Ureter (tissue), 1 donor: ENCODE measurements at regions not wholly inside any gene's neighbourhood (a gene's known extent, or its start where the extent isn't known, plus 50 kb on each side); places are given as distances from the start of the nearest gene placed in this dataset.
"Not testable (repeated sequence)": the region's sequence is repeated elsewhere in the genome, so short reads cannot be mapped to it uniquely, and the experiment has no call there.

Source experiments
- DNase-seq: peaks from one replicate; pipeline ENCODE4 v3.0.0-alpha.2; 2020; ENCODE audit warnings: low spot score
- donor health status: DM: yes; HTN: yes; CAD: no.

DNA sequence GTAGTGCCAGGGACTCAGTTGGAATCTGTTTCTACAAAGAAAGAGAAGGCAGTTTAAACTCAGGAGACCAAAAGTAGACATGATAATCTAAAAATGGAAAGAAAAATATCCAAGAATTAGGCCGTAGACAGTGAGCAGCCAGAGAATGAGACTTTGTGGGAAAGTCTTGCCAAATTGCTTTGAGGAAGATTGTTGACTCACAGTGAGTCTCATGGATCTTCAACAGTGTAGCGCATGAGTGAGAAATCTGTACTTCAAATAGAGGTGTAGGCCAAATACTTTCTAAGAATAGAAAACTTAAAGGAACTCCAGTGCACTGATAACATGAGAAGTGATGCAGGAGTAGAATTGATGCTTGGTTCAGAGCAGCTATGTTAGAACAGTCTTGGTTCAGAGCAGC, 284.5 kb downstream of the HTR1B start:
- no peak for DNase-seq

DNA sequence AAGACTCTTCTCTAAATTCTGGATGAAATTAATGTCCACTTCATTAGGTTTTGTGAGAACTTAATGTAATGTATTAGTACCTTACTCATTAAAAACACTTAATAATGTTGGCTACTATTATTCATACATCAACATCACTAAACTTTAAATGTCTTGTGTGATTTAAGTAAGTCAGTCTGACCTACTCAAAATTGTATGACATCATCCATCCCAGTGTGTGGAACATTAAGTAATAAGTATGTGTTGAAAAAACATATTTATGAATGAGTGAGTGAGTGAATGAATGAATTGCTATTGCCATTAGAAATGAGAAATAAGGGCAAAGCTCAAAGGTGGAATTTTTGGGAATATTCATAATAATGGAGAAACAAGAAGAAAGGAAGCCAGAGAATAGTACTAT, 285.8 kb downstream of the HTR1B start:
- DNase-seq, result no peak

DNA sequence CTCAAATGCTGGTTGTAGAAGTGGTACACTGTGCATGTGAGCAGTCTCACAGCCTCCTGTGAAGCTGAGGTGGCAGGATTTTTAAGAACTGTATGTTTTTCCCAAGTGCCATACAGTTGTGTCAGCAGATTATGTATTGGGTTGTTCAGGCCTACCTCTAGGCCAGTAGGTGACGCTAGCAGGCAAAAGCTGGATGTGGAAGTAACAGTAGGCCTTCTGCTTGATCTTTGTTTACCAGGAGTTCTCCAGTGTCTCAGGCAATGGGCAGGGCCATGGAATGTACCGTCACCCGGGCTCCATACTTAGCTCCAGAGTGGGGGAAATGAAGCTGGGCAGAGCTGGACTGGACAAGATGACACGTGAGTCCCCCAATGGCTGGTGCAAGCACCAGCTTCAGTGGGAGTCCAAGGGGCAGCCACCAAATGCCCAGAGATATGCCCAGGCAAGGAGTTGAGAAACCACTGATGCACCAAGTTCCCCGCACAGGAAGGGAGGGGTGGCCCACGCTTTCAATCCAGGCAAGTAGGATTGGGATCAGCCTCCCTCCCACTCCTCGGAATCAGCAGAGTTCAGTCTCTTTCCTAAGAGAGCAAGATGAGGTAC, 289.7 kb downstream of the HTR1B start:
- no peak for DNase-seq

DNA sequence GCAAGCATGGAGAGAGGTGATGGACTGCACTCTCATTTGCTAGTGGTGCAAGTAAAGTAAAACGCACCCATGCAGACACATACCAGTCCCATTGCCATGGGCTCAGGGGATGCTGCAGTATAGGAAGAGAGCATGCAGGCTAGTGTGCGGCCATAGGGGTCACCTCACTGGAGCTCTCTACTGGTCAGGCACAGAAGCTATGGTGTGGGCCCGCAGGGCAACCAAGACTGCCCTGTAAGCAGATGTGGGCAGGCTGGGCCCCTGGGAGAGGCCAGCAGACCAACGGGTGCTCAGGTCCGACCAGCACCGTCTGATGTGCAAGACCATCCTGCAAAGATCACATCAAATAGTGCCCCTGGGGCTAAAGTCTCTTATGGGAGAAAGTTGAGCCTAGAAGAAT, 290.7 kb downstream of the HTR1B start:
- no peak for DNase-seq

DNA sequence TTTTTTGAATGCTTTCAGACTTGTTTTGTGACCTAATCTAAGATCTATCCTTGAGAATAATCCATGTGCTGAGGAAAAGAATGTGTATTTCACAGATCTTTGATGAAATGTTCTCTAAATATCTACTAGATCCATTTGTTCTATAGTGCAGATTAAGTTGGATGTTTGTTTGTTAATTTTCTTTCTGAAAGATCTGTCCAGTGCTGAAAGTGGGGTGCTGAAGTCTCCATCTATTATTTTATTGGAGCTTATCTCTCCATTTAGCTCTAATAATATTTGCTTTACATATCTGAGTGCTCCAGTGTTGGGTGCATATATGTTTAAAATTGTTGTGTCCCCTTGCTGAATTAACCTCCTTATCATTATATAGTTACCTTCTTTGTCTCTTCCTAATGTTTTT, 303.6 kb downstream of the HTR1B start:
- DNase-seq, result no peak

DNA sequence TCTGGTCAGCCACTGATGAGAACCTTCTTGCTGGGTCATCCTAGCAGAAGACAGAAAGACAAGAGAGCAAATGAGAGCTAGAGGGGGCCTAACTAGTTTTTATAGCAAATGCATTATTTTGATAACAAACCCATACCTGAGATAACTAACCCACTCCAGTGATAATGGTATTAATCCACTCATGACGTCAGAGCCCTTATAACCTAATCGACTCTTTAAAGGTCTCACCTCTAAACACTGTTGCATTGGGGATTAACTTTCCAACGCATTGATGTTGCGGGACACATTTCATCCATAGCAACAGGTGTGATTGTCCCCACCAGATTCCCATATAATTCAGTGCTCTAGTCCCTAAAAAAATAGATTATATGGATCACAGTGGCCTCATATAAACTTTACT, 312.1 kb downstream of the HTR1B start:
- no peak for DNase-seq

DNA sequence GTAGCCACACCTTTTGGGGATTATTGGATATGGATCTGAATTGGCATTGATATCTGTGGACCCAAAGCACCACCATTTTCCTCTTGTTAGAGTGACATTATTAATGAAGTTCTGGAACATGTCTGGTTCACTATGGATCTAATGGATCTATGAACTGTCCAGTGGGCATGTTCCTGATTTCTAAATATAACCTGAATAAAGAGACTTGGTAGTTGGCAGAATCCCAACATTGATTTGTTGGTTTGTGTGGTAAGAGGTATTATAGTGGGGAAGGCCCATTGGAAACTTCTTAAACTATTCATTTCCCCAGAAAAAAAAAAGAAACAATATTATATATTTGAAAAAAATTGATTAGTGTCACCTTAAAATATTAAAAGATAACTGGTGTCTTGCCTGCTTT, 312.6 kb downstream of the HTR1B start:
- no peak for DNase-seq

DNA sequence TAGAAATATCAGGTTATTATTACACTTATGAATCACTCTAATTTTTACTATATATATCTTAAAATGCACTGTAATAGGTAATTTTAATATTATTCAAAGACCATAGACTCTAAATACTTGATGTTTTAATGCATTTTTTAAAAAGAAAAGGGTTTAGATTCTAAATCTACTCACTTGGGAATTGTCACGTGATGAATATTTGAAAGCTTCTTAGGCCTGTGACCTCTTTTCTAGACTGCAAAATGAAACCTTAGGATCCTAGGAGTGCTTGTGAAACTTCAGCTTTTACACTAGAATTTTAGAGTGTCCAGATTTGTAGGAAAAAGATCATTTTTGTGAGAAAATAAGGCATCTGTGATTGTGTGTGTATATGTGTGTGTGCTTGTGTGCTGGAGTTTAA, 318.0 kb downstream of the HTR1B start:
- no peak for DNase-seq

DNA sequence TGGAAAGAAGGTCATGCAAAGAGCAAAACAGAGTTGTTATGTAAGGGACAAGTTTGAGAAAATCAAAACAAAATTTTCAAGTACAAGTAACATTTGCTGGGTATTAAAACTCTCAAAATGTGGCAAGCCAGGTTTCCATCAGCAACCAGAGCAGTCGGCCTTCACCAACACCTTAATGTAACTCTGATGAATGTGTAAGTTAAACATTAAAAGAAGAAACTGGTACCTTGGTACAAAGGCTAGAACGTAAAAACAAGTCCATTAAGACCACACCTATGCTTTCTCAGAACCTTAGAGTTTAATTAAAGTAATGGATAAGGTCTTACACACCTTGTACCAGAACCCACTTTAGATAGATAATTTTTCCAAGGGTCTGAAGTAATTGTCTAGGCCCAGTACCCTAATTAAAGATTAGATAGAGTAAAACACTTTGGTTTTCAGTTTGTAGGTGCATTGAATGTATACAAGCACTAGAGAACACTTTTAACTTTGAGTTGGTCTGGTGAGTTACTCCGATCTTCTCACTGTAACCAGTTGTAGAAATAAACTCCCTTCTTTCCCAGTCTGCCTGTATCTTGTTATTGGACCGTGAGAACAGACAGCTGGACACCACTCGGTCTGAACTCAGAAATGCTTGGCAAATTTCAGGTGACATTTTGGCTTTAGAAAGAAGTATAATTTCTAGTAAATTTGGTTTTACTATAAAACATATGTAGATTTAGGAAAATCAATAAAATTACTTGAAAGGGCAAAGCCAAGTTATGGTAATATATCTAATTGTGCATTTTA, 319.4 kb downstream of the HTR1B start:
- no peak for DNase-seq

DNA sequence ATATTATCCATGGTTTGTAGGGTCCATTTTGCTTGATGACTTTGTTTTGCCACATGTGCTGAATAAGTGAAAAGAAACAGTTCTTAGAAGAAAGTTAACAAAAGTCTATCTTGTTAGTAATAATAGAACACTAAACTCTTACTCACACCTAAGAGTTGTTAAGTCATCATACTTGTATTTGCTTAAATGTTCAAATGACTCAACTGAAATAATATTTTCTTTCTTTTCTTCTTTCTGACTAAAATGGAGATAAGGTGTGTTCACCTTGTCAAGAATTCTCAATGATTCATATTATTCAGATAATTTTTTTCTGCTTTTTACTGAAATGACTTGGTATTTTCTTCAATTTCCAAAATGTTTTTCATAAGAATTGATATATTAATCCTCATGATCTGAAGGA, 327.2 kb downstream of the HTR1B start:
- DNase-seq, result no peak

DNA sequence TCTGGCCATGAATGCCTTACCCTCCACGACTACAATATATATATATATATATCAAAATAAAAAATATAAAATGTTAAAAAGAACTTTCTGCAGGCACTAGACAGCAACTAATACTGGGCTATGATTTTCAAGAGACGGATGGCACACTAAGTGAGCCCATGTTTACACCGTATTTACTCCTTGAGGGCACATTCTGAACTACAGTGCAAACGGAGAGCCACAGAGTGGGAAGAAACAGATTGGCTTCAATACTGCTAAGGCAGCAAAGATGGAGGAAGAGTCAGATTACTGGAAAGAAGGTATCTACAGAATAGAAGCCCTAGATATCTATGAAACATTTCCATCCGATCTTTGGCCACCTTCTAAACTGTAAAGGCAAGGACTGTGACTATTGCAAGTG, 330.3 kb downstream of the HTR1B start:
- DNase-seq, result no peak

DNA sequence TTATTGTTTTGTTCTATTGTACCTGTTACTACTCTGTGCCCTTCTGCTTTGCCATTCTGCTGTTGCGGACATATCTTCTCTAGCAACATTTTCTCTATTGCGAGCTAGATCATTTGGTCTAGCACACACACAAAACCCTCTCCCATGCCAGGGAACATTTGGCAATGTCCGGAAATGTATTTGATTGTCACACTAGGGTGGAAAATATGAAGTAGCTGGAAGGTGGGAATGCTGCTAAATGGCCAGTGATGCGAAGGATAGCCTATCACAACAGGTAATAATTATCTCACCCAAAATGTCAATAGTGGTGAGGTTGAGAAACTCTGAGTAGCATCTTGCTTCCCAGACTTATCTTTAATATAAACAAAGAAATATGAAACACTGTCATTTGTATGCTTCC, 331.9 kb downstream of the HTR1B start:
- DNase-seq, result no peak

DNA sequence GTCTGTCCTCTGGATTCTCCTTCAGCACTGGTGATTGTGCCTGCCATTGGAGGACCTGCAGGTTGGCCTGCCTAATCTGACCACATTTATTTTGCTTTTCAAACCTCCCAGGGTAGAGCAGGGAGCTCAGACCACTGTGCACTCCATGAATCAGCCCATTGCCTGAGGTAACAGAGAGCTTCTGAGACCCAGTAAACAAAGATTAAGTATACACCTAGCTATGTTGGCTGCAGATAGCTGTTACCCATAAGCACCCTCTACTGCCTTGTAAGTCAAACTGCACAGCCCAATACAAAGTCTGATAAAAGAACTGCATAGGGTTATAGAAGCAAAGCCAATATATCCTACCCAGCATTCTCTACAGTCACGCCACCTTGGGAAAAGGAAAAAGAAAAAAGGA, 338.7 kb downstream of the HTR1B start:
- DNase-seq, result no peak

DNA sequence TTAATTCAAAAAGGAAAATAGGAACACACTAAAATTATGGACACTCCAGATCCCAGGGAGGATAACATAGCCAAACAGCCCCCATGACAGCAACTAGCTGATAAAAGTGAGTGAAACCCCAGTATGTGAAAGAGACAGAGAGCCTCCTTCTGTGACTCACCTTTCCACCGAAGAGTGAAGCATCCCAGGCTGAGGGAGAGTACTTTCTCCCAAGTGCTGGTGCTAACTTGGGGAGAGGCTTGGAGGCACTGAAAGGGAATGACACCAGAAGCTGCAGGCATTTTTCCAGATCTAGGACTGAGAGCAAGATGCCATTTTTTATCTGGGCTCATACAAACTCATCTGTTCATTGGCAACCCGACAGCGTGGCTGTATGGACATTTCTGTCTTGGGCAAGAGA, 339.8 kb downstream of the HTR1B start:
- no peak for DNase-seq

DNA sequence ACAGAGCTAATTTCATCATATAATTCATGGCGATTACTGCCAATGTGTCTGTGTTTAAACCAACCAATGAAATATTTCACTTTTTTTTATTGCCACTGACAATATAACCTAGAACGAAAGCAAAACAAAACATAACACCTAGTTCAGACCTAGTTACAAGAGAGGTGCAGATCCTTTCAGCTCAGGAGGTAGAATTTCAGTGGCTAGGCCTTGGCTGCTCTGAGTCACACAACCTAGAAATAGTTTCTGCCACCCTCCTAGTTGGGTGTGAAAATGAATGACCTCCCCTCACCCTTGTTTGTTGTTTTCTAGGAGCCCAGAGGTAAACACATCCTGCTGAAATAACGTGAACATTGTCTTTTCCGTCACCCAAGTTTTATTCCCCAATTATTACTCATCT, 356.3 kb downstream of the HTR1B start:
- DNase-seq, result no peak

DNA sequence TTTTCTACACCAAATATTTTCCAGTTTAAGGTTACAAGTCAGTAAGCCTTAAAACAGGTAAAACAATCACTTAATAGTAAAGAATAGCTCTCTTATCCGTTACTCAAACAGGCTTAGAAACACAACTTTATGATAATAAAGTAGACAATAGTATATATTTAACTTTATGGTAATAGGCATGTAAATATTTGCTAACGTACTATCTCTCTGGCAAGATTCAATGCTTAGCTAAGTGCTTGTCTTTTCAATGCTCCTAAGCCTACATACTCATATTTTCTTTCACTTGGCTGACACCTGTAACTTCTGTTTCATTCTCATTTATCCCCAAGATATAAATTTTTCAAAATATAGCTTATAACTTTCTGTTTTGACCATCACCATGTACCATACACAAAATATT, 358.2 kb downstream of the HTR1B start:
- no peak for DNase-seq

DNA sequence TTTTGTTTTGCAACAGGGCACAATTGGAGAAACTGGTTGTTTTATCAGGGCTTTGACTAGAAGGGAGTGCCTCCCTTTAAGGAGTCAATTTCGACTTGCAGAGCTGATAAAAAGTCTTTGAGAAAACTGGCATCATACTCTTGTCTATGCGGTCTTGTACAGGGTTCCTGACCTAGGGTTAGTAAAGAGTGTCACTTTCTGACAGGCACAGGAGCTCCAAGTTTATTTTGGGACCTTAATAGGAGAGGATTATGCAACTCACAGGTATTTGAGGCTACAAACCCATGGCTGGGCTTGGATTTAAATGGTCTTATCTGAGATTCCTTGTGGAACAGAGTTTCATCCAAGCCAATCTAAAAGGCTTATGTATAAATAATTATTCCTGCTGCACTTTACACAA, 365.4 kb downstream of the HTR1B start:
- no peak for DNase-seq

DNA sequence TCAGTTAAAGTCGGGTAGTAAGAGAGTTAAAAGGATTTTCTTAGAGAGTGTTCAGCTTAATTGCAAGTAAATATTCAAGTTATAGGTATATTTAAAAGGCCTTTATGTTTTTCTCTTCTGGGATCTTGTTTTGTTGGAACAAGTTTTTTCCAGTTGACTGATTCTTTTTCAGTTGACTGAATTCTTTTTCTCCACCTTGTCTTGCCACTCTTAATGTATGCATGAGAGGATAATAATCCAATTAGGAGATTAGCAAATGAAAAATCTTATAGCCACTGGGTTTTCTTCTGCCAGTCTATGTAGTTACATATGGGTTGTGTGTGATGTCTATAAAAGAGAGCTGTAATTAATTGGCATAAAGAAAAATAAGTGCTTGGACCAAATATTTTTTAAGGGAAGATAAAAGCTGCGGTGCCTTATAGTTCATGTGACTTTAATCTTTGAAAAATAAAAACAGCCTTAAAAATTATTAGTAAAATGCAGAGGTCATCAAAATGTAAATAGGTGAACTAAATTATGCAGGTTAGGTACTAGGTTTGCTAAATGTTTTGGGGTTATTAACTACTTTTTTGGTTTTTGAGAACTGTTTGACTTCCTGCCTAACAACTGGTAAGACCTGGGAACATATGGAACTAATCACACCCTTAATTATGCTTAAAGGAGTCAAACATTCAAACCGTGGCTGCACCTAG, 367.2 kb downstream of the HTR1B start:
- DNase-seq, result no peak

DNA sequence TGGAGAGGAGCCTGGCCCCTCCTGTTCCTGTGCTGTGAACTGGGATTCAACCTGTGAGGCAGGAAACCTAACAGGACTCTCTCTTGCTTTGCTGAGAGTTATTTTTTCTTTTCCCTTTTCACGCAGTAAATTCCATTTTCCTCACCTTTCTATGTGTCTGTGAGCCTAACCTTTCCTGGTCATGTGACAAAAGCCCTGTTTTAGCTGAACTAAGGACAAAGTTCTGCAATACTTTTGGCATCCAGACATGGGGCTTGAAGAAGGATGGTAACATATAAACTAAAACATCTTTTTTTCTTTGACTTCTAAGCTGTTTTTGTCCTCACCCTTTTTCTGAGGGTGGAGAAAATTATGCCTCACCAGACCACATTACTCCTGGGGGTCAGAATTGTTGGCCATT, 368.5 kb downstream of the HTR1B start:
- no peak for DNase-seq

DNA sequence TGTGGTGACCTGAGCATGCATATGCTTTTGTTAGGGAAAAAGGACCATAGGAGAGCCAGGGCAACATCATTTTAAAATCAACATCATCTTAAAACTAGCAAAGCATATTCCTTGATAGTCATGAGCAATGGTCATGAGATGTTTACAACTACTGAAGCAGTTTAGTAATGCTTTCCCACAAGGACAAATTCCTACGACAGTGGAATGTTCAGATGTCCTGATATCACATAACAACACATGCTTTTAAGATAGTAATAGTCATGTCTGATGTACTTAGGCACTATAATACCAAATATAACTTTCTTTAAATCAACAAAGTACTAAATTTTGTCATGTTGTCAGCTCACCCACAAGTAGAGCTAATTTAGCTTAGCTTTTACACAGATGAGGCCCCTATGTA, 370.3 kb downstream of the HTR1B start:
- no peak for DNase-seq

DNA sequence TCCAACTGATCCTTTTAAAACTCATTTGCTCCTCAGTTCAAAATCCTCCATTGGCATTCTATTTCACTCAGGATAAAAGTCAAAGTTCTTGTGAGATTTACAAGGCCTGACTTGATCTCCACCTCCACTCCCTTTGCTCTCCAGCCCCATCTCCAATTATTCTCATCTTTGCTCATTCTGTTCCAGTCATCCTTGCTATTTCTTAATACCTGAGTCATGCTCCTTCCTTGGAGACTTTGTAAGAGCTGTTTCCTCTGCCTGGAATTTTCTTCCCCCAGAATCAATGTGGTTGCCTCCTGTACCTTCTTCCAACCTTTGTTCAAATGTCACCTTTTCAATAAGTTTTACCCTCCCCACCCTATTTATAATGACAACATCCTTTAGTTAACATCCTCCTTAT, 373.5 kb downstream of the HTR1B start:
- DNase-seq, result no peak

DNA sequence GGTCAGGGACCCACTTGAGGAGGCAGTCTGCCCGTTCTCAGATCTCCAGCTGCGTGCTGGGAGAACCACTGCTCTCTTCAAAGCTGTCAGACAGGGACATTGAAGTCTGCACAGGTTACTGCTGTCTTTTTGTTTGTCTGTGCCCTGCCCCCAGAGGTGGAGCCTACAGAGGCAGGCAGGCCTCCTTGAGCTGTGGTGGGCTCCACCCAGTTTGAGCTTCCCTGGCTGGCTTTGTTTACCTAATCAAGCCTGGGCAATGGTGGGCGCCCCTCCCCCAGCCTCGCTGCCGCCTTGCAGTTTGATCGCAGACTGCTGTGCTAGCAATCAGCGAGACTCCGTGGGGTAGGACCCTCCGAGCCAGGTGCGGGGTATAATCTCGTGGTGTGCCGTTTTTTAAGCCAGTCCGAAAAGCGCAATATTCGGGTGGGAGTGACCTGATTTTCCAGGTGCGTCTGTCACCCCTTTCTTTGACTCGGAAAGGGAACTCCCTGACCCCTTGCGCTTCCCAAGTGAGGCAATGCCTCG, 375.4 kb downstream of the HTR1B start:
- not testable (repeated sequence) for DNase-seq
